Fibroblast of skin of left biceps (primary cell): ENCODE measurements at regions not wholly inside any gene's neighbourhood (a gene's known extent, or its start where the extent isn't known, plus 50 kb on each side); places are given as distances from the start of the nearest gene placed in this dataset.

Experiments used
- DNase-seq, 2 experiments: peaks; one replicate each; pipeline ENCODE4 v3.0.0-alpha.2; 2013; ENCODE audit warnings: low read depth in 2 of 2

DNA sequence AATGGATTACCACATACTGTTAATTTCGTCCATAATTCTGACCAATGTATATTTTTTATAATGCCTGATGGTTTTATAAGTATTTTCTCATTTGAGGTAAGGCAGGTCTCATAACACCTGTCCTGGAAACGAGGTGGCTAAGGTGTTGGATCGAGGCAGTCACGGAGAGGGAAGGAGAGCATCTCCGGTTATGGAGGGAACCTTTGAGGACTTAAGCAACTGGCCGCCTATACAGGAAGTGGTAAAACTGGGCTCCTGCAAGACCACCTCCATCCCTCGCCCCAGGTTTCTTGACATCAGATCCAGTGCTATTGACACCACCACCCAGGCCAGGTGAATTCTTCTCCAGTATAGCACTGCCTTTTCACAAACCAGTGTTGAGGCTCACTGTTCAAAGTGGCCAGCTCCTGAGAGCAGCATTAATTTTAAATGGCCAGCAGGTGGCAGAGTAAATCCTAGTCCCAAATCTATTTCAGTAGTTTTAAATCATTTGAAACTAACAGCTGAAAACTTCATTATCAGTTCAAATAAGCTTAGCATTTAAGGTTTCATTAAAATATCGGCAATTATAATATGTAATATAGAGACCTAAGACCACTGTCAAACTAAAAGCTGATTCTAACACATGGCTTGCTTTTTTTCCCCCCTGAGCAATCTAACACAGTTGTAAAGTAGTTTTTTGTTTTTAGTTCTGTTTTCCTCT, 100.8 kb downstream of the PPM1A start:
- peak; percentile 6 for DNase-seq

DNA sequence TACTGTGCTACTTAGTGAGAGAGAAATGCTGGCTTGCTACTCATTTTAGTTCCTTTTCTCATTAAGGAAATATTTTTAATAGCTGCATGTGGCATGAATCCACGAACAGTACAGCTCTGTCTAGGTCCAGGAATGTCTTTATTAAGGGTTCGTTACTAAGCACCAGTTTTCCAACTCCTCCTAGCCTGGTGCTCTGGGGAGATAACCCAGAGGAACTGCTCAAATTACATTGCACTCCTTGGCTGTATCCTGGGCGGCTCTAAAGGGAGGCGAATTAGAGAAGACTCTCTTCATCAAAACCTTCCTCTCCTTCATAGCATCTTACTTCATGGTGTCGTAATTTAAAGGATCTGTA, 101.3 kb downstream of the PPM1A start:
- DNase-seq: no peak

DNA sequence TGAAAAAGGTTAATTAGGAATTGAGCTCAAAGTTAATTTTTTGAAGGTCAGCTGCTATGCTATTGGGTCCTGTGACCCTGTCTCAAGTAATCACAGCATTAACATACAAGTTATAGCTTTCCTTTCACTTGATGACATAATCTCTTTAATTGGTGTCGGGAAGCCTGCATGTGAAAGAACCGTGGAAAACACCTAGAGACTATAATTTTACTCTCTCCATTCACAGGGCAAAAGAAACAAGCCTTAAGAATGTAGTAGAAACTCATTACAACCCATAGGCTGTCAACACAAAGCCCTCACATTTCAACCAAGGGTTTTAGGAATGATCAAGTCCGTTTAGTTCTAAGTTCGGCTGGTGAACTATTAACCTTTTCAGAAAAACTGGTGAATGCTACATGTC, 104.4 kb downstream of the PPM1A start:
- DNase-seq: no peak

DNA sequence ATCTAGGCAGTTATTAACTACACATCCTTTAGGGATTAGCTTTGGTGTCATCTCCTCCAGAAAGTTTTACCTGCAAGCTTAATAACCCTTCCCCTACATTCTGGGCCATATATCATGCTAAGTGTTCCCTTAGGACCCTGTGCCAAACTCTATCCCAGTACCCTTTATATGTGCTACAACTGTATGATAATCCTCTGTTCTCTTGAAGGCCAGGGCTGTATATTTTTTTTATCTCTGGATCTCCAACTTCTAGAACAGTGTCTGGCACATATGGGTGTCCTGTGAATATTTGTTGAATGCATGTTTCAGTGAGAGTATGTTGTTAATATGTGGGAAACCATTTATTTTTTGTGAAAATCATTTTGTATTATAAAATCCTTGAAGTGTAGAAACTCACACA, 106.7 kb downstream of the PPM1A start:
- no peak for DNase-seq

DNA sequence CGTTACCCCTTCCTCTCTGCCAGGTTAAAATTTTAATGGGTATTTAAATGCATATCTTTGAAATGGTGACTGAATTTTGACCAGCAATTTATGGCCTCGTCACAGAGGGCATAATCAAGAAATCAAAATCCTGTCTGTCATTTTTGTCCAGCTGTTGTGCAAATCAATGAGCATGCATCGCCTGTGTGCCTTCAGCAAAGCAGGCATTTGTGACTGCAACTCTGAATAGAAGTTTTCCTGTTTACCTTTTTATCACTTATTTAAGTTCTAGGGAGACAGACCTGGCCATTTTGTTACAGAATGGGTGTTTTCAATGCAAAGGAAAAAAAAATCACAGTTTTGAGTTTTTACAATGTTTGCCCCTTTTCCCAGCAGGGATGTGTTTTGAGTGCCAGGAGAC, 107.4 kb downstream of the PPM1A start:
- DNase-seq: no peak

DNA sequence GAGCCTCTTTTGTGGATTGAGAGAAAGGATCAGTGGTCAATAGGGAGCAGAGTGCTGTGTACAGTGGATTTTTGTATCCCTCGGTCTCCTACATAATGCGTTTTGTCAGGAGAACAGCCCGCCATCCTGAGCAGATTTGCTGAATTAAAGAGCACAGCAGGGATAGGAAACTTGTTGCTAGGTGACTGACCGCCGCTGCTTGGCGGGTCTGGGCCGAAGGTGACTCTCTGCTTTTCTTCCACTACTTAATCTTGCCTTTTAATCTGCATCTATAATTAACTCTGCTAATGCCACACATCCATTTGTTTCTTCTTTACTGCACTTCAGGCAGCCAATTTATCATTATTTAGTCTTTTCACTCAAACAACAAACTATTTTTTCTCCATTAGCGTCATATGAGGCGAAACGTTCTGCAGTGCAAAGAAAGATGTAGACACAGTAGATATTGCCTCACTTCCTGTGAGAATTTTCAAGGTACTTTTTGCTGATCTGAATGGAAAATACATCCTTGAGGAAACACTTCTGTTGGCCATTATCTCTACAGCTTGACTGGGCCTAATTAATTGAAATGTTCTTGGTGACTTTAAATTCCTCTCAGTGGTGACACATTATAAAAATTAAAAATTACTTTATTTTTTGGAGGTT, 108.0 kb downstream of the PPM1A start:
- DNase-seq: no peak

DNA sequence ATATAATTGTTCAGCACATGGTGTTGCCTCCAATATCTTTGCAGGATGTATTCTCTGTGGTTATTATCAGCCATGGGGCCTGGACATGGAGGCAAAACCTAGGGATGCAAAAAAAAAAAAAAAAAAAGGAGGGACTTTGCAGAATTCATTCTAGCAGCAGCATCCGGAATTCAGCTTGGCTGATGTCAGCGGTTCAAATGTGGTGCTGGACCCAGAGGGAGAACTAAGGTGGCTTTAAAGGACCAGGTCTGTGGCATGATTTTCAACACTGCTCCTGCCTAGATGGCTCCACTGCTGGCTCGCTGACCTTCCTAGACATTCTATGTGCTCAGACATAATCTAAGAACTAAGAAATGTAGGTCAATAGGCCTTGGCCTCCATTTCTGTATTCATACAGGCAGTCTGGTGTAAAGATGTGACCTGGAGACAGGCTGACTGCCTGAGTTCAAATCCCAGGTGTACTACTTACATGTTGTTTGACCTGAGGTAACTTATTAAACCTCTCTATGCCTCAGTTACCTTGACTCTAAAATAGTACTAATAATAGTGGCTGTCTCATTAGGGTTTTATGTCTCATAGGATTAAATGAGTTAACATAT, 108.6 kb downstream of the PPM1A start:
- DNase-seq: no peak

DNA sequence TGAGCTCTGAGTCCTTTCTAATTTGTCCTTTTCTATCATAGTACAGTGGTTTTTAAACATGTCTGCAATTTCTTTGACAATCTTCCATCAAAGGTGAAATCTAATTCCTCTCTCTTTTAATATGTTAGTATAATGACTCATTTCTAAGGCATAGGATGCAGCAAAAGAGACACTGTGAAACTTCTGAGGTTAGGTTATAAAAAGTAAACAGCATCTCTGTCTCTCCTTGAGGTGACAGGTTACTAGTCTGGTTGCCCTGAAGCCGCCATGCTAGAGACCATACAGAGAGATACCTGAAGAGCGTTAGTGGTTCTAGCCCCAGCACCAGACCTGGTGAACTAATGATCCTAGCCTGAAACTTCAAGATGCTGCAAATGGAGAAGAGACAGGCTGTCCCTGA, 114.3 kb downstream of the PPM1A start:
- no peak for DNase-seq

DNA sequence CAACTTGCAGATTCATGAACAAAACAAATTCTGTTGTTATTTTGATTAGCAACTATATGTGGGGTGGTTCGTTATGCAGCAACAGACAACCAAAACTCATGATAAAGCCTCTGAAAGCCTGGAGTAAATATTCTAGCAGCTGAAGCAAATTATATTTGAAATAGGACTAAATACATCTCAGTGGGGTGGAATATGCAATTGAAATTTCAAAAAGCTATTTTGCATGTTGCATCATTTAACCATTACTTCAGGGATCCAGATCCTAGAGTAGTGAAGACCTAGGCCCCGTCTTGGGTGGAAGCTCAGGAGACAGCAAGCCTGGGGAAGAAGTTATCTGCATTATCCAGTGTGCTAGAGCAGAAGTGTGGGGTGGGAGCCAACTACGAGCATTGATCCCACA, 114.7 kb downstream of the PPM1A start:
- no peak for DNase-seq

DNA sequence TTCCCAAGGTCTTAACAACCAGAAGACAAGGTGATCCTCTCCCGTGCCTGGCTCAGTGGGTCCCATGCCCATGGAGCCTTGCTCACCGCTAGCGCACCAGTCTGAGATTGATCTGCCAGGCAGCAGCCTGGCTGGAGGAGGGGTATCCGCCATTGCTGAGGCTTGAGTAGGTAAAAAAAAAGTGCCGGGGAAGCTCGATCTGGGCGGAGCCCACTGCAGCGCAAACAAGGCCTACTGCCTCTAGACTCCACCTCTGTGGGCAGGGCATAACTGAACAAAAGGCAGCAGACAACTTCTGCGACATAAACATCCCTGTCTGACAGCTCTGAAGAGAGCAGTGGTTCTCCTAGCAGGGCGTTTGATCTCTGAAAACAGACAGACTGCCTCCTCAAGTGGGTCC, 104.0 kb downstream of the C14orf39 start:
- DNase-seq: no peak
